ENCODE measurements at regions not wholly inside any gene's neighbourhood (a gene's known extent, or its start where the extent isn't known, plus 50 kb on each side); places are given as distances from the start of the nearest gene placed in this dataset.
"Not testable (repeated sequence)": the region's sequence is repeated elsewhere in the genome, so short reads cannot be mapped to it uniquely, and the experiment has no call there.

- no peaks in the 10 kb centered on the region for H3K4me1 ChIP-seq (ENCODE audit: insufficient read depth)
- no peak for DNase-seq (ENCODE audit: extremely low spot score)
- WGBS, result 0% methylated on average over 1 of the region's 1 CpG
Observed at GRCh38 chr4:26008737-26009136, 94.7 kb downstream of the SMIM20 start.

GRCh38 chr4:26009502-26009901 lies 95.5 kb downstream of the SMIM20 start:
- Histone ChIP-seq H3K4me3 (ENCODE audit: low read depth, low read length) (no peak overlapping the region), H3K36me3 (ENCODE audit: insufficient read depth) (no peaks in the 10 kb centered on the region), H3K4me1 (ENCODE audit: insufficient read depth) (no peaks in the 10 kb centered on the region), H3K27ac (ENCODE audit: low read depth) (no peak overlapping the region)
- no peak for DNase-seq (ENCODE audit: extremely low spot score)
- 90% methylated on average over 3 of the region's 3 CpGs for WGBS

More at GRCh38 chr4:26008737-26009136, 94.7 kb downstream of the SMIM20 start:
- Histone ChIP-seq H3K27ac (ENCODE audit: low read depth) (no peak overlapping the region), H3K4me3 (ENCODE audit: low read depth, low read length) (no peak overlapping the region), H3K36me3 (ENCODE audit: insufficient read depth) (no peaks in the 10 kb centered on the region)

GRCh38 chr4:26010304-26010703 lies 96.3 kb downstream of the SMIM20 start:
- H3K4me3 ChIP-seq (ENCODE audit: low read depth, low read length), result no peak overlapping the region
- no peaks in the 10 kb centered on the region for H3K4me1 ChIP-seq (ENCODE audit: insufficient read depth)
- no peak for DNase-seq (ENCODE audit: extremely low spot score)
- no peak overlapping the region for H3K27ac ChIP-seq (ENCODE audit: low read depth)
- 31% methylated on average over 2 of the region's 2 CpGs for WGBS
- no peaks in the 10 kb centered on the region for H3K36me3 ChIP-seq (ENCODE audit: insufficient read depth)

- WGBS, result under 1% methylated on average over 2 of the region's 2 CpGs
- Histone ChIP-seq H3K36me3 (ENCODE audit: insufficient read depth) (no peaks in the 10 kb centered on the region), H3K4me3 (ENCODE audit: low read depth, low read length) (no peak overlapping the region), H3K4me1 (ENCODE audit: insufficient read depth) (no peaks in the 10 kb centered on the region), H3K27ac (ENCODE audit: low read depth) (no peak overlapping the region)
- no peak for DNase-seq (ENCODE audit: extremely low spot score)
Observed at GRCh38 chr4:26013629-26014028, 99.6 kb downstream of the SMIM20 start.

- no peaks in the 10 kb centered on the region for H3K36me3 ChIP-seq (ENCODE audit: insufficient read depth)
- WGBS, result 27% methylated on average over 7 of the region's 7 CpGs
- no peak overlapping the region for H3K4me3 ChIP-seq (ENCODE audit: low read depth, low read length)
- DNase-seq (ENCODE audit: extremely low spot score), result no peak
- H3K4me1 ChIP-seq (ENCODE audit: insufficient read depth), result no peaks in the 10 kb centered on the region
- no peak overlapping the region for H3K27ac ChIP-seq (ENCODE audit: low read depth)
Observed at GRCh38 chr4:26015133-26015651, 101.2 kb downstream of the SMIM20 start.

GRCh38 chr4:26015906-26016305 lies 101.9 kb downstream of the SMIM20 start:
- H3K36me3 ChIP-seq (ENCODE audit: insufficient read depth), result no peaks in the 10 kb centered on the region
- no peak for DNase-seq (ENCODE audit: extremely low spot score)
- no peak overlapping the region for H3K27ac ChIP-seq (ENCODE audit: low read depth)
- H3K4me3 ChIP-seq (ENCODE audit: low read depth, low read length), result no peak overlapping the region
- 85% methylated on average over 2 of the region's 2 CpGs for WGBS
- no peaks in the 10 kb centered on the region for H3K4me1 ChIP-seq (ENCODE audit: insufficient read depth)

GRCh38 chr4:26017531-26017930 lies 103.5 kb downstream of the SMIM20 start:
- DNase-seq (ENCODE audit: extremely low spot score), result no peak
- H3K36me3 ChIP-seq (ENCODE audit: insufficient read depth), result no peaks in the 10 kb centered on the region
- no peaks in the 10 kb centered on the region for H3K4me1 ChIP-seq (ENCODE audit: insufficient read depth)
- no peak overlapping the region for H3K4me3 ChIP-seq (ENCODE audit: low read depth, low read length)
- WGBS, result 69% methylated on average over 4 of the region's 4 CpGs
- H3K27ac ChIP-seq (ENCODE audit: low read depth), result no peak overlapping the region

GRCh38 chr4:26017961-26018700 lies 104.1 kb downstream of the SMIM20 start:
- not testable (repeated sequence) for DNase-seq (ENCODE audit: extremely low spot score); H3K4me1 ChIP-seq (ENCODE audit: insufficient read depth); H3K4me3 ChIP-seq (ENCODE audit: low read depth, low read length); H3K36me3 ChIP-seq (ENCODE audit: insufficient read depth); H3K27ac ChIP-seq (ENCODE audit: low read depth)
- WGBS, result 76% methylated on average over 6 of the region's 6 CpGs

- Histone ChIP-seq H3K27ac (ENCODE audit: low read depth) (no peak overlapping the region), H3K4me3 (ENCODE audit: low read depth, low read length) (no peak overlapping the region)
- WGBS, result 70% methylated on average over 10 of the region's 10 CpGs
Observed at GRCh38 chr4:26020083-26020668, 106.2 kb downstream of the SMIM20 start.

GRCh38 chr4:26020881-26021280 lies 106.9 kb downstream of the SMIM20 start:
- H3K4me3 ChIP-seq (ENCODE audit: low read depth, low read length), result no peak overlapping the region
- H3K27ac ChIP-seq (ENCODE audit: low read depth), result no peak overlapping the region
- DNase-seq (ENCODE audit: extremely low spot score), result no peak
- H3K36me3 ChIP-seq (ENCODE audit: insufficient read depth), result no peaks in the 10 kb centered on the region
- no peaks in the 10 kb centered on the region for H3K4me1 ChIP-seq (ENCODE audit: insufficient read depth)
- 54% methylated on average over 6 of the region's 6 CpGs for WGBS

More at GRCh38 chr4:26020083-26020668, 106.2 kb downstream of the SMIM20 start:
- no peaks in the 10 kb centered on the region for H3K4me1 ChIP-seq (ENCODE audit: insufficient read depth)
- H3K36me3 ChIP-seq (ENCODE audit: insufficient read depth), result no peaks in the 10 kb centered on the region
- DNase-seq (ENCODE audit: extremely low spot score), result no peak

GRCh38 chr4:26021417-26022345 lies 107.7 kb downstream of the SMIM20 start:
- H3K27ac ChIP-seq (ENCODE audit: low read depth), result no peak overlapping the region
- WGBS, result 38% methylated on average over 8 of the region's 8 CpGs
- no peaks in the 10 kb centered on the region for H3K4me1 ChIP-seq (ENCODE audit: insufficient read depth)
- H3K36me3 ChIP-seq (ENCODE audit: insufficient read depth), result no peaks in the 10 kb centered on the region
- no peak overlapping the region for H3K4me3 ChIP-seq (ENCODE audit: low read depth, low read length)
- no peak for DNase-seq (ENCODE audit: extremely low spot score)

- Histone ChIP-seq H3K4me3 (ENCODE audit: low read depth, low read length) (no peak overlapping the region), H3K36me3 (ENCODE audit: insufficient read depth) (no peaks in the 10 kb centered on the region), H3K4me1 (ENCODE audit: insufficient read depth) (no peaks in the 10 kb centered on the region), H3K27ac (ENCODE audit: low read depth) (no peak overlapping the region)
- DNase-seq (ENCODE audit: extremely low spot score), result no peak
- 17% methylated on average over 7 of the region's 7 CpGs for WGBS
Observed at GRCh38 chr4:26022346-26023202, 108.6 kb downstream of the SMIM20 start.

All from urinary bladder (tissue), 3 donors.